Transverse colon (tissue), 3 donors: ENCODE measurements at regions not wholly inside any gene's neighbourhood (a gene's known extent, or its start where the extent isn't known, plus 50 kb on each side); places are given as distances from the start of the nearest gene placed in this dataset.

Experiments used
- EP300 ChIP-seq: sonication (generic); formaldehyde crosslinking; IDR thresholded peaks from one replicate; pipeline ENCODE4 v1.6.1; 2017; ENCODE audit warnings: antibody characterized with exemption, low read depth
- TF ChIP-seq, protein P1 (sequence below), 5 experiments: fragments of 200-600 bp in 3 of 5; fragments of 450-650 bp in 2 of 5; sonication (generic) in 3 of 5; IDR thresholded peaks; 1 replicate in 2 of 5; 2 replicates in 3 of 5; pipeline ENCODE4 v1.5.1; 2016 to 2017; ENCODE audit warnings: antibody characterized with exemption in 5 of 5, inconsistent platforms in 3 of 5, mild to moderate bottlenecking in 2 of 5, moderate library complexity in 1 of 5

DNA sequence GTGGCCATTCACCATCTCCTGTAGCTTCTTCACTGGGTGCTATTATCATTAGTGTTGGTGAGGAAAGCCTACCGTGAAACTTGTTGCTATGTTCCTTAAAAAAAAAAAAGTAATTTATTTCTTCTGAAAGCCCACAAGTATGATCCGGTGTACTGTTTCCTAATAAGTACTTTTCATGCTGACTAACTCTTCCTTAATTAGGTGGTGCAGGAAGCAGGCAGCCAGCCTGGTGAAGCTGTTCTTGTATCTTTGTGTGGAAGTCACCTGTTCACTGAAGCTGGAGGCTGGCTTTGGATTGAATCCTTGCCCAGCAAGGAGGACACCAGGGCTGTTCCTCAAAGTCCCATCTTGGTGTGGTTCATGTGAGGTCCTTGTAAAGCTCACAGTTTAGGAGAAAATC is 321.7 kb upstream of the THSD7B start:
- TF ChIP-seq, protein P1, sequence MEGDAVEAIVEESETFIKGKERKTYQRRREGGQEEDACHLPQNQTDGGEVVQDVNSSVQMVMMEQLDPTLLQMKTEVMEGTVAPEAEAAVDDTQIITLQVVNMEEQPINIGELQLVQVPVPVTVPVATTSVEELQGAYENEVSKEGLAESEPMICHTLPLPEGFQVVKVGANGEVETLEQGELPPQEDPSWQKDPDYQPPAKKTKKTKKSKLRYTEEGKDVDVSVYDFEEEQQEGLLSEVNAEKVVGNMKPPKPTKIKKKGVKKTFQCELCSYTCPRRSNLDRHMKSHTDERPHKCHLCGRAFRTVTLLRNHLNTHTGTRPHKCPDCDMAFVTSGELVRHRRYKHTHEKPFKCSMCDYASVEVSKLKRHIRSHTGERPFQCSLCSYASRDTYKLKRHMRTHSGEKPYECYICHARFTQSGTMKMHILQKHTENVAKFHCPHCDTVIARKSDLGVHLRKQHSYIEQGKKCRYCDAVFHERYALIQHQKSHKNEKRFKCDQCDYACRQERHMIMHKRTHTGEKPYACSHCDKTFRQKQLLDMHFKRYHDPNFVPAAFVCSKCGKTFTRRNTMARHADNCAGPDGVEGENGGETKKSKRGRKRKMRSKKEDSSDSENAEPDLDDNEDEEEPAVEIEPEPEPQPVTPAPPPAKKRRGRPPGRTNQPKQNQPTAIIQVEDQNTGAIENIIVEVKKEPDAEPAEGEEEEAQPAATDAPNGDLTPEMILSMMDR (IDR thresholded peaks at IDR 0.05), result no peak
- no peak for TF ChIP-seq EP300
